Stimulated activated CD8-positive, alpha-beta memory T cell treated with anti-CD3 and anti-CD28 coated beads, Interleukin-7, amount 100 ng/mL, for 4 hours (primary cell): ENCODE measurements at regions not wholly inside any gene's neighbourhood (a gene's known extent, or its start where the extent isn't known, plus 50 kb on each side); places are given as distances from the start of the nearest gene placed in this dataset.

ENCODE experiments used
- DNase-seq, 2 donors: peaks; one replicate each; pipeline ENCODE4 v3.0.0-alpha.2; 2020; ENCODE audit warnings: low read depth in 2 of 2

DNA sequence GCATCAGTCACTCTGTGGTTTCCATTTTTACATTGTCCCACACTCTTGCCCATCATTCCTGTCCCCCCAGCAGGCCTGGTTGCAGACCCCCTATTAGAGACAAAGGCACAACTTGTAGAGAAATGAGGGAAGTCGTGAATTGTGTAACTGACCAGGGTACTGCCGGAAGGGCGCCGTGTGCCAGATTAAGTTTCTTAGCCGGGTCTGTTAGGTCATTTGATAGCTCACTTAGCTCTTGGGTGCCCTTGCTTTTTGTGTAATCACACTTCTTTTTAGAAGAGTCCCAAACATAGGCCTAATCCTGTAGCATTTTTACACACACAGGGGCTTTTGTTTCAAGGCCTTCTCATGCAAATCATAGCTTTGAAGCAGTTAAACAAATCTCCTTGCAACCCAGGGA is 87.2 kb downstream of the CTAGE1 start:
- DNase-seq = no peak

GRCh38 chr18:22325396-22325795 is 92.3 kb downstream of the CTAGE1 start:
- no peak for DNase-seq

DNA sequence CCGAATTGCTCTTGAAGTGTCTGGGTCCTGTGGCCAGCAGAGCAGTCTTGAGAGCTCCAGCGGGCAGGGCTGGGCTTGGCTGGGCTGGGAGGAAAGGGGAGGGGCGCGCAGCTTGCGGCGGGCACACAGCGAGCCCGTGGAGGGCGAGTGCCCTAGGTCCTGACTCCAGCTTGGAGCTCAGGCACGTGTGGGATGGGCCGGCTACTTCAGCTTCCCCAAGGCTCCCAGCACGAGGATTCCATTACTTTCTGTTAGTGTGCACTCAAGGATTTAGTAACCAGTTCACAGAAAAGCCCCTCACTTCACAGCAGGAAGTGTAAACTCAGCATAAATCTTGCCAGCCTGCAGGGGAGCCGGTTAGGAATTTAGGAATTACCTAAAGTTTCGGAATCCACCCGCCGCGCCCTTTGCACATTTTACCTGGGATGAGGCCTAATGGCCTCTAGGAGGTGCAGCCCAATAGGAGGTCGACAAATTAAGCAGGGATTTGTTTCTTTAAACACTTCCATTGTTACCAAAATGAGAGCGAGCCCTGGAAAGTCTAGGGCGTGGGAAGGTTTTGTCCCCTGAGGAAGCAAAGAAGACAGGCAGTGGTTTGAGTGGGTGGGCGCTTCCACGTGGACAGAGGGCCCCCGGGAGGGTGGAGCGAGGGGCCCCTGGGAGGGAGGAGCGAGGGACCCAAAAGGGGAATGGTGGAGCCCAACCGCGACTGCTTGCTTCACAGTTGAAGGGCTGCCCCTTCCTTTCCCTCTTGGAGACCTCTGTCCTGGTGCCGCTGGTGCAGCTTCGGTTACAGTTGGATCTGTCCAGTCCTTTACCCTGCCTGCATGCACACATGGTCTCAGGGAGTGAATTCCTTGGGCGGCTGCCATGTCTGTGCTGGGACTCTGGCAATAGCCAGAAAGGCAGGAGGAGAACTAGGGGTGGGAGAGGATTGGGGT is 93.3 kb downstream of the CTAGE1 start:
- DNase-seq = no peak

GRCh38 chr18:22322243-22322691 is 95.4 kb downstream of the CTAGE1 start:
- no peak for DNase-seq

DNA sequence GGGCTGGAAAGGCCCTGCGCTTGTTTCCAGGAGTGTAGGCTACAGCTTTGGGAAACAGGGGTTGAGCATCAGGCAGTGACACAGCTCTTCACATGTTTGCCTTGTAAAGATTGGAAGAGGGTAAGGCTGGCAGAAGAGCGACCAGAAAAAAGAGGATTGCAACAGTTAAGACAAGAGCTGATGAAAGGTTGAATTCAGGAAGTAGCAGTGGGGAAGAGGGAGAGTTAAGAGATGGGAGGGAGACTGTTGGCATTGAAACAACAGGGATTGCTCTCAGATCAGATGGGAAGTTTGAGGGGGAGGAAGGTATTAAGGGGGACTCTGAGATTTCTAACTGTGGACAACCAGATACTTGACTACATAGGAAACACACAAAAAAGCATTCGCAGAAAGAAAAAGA is 96.9 kb downstream of the CTAGE1 start:
- DNase-seq = no peak

- no peak for DNase-seq
Measured at GRCh38 chr18:22320155-22320554, 97.6 kb downstream of the CTAGE1 start.

- no peak for DNase-seq
Measured at GRCh38 chr18:22318745-22319407, 98.8 kb downstream of the CTAGE1 start.

GRCh38 chr18:22314420-22314819 is 103.3 kb downstream of the CTAGE1 start:
- no peak for DNase-seq

GRCh38 chr18:22314001-22314400 is 103.7 kb downstream of the CTAGE1 start:
- DNase-seq = no peak

- no peak for DNase-seq
Measured at GRCh38 chr18:22311301-22311700, 106.4 kb downstream of the CTAGE1 start.

GRCh38 chr18:22309191-22309590 is 108.5 kb downstream of the CTAGE1 start:
- no peak for DNase-seq

DNA sequence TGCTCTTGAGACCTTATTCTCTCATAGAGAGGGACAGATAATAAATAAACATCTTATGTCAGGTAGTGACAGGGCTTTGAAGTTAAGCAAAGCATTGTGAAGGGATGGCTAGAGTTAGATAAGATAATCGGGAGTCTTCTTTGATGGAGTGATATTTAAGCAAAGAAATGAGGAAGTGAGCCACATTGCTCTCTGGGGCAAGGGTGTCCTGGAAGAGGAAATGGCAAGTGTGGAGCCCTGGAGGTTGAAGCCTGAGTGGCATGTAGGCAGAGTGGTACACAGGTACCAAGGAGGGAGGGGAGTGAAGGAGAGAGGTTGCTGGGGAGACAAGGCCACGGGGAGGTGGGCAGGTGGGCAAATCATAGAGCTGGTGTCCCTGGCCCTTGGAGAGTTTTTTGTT is 110.2 kb downstream of the CTAGE1 start:
- DNase-seq = no peak

DNA sequence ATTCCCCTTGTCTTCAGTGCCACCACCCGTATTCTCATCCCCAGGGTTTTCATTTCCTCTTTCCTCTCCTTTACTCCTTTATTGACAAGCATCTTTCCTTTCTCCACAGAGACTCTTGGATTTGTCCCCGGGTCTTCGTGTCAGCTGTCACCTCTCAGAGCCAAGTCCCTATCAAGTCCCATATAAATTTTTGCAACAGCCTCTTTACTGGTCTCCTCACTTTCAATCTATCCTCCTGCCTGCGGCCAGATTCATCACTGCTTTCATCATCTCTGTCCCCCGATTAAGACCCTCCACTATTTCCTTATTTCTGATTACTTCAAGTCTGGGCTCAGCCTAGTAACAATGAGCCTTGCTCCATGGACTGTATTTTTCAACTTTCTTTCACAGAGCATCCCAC is 113.8 kb downstream of the CTAGE1 start:
- no peak for DNase-seq

DNA sequence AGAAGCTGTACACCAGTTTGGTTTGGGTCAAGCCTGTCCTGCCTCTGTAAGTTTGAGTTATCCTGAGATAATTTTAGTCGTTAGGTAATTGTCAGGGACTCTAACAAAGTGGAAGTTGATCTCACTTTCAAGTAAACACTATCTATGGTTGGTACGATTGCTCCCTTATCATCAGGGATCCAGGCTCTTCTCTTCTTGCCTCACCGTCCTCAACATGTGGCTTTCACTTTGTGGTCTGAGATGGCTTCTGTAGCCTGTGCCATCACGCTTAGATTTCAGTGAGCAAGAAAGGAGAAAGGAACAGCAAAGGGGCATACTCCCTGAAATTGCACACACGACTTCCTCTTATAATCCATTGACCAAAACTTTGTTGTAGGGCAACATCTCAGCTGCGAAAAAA is 115.6 kb downstream of the CTAGE1 start:
- no peak for DNase-seq

GRCh38 chr18:22300665-22301636 is 116.8 kb downstream of the CTAGE1 start:
- no peak for DNase-seq

DNA sequence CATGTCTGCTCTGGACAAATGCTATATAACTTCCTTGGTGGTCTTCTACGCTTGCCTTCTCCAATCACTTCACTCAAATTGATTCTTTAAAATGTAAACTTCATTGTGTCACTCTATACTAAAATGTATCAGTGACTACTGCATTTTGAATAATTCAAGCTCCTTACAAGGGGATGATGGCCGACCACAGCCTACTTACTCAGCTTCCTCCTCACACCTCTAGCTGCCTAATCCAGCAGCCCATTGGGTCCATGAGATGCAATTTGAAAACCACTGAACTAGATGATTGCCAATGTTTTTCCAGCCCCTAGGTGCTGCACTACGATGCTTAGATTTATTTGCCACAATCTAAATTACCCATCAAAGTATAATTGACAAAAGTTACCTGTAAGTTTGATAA is 120.7 kb downstream of the CTAGE1 start:
- no peak for DNase-seq

DNA sequence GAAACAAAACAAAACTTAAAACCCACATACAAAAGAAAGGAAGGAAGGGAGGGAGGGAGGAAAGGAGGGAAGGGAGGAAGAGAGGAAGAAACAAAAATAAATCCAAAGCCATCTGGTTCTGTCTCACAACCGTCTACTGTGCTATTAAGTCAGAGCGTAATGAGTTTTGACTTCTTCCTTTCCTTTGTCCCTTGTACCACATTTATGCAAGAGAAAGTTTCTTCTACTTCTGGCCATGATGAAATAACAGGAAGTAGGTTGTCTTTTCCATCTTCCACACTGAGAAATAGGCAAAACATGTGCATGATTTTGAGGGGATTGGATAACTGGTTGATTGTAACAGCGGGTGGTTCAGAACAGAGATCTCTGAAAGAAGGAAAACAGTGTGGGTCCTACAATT is 121.4 kb downstream of the CTAGE1 start:
- no peak for DNase-seq

- DNase-seq = no peak
Measured at GRCh38 chr18:22293417-22293816, 124.0 kb downstream of the GATA6 start.

DNA sequence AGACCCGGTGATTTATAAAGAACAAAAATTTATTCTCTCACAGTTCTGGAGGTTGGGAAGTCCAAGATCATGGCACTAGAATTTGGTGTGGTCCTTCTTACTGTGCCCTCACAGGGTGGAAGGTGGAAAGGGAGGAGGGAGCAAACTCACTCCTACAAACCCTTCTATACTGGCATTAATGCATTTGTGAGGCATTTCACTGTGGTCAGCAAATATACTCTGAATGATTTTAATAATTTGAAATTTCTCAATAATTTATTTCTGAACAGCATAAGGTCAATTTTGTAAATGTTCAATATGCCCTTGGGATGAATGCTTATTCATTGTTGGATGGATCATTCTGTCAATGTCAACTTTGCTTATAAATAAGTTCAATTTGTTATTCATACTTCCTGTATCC is 120.6 kb downstream of the GATA6 start:
- DNase-seq = no peak

DNA sequence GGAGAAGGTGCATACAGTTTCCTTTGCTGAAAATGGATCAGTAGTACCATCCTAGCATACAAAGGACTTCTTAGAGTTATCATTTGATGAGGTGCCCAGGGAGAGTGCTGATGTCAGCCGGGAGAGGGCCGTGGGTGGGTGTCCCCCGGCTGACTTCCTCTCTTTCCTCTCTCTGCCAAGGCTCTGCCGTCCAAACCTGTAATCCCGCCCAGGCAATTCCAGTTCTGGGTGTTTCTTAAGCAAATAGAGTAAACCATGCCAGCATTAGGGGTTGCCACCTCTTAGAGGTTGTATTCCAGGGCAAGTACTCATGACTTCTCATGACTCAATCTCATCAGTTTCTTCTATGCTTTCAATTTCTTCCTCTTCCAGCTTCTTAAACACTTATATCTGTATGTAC is 117.2 kb downstream of the GATA6 start:
- DNase-seq = no peak

DNA sequence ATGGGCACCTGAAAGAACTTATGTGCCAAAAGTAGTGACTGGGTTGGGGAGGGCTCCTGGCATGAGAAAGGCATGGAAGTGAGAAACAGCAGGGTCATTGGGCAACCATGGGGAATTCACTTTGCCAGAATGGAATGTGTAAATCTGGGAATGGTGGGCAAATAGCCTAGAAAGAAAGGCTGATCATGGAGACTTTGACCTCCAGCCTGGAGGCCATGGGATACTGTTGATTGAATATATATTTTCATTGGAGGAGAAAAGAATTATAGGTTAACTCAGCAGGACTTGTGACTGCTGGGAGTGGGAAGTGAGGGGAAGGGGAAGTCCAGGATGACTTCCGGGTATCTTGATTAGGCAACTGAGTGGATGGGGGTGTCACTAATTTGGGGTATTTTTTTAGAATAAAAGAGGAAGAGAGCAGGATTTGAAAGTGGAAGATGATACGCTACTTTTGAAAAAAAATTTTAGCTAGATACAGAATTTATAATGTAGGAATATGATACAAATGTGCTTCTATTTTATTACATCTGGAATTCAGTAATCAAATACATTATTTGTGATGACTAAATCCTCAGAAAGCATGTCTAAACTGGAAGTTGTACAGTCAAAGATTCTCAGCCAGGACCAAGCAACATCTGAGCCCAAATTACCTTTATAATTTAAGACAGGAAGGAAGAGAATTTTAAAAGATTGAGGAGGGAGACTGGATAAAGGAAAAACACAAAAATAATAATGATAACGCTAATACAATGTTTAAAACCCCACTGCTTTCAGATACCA is 116.2 kb downstream of the GATA6 start:
- no peak for DNase-seq
